ENCODE measurements at regions not wholly inside any gene's neighbourhood (a gene's known extent, or its start where the extent isn't known, plus 50 kb on each side); places are given as distances from the start of the nearest gene placed in this dataset.
"Not testable (repeated sequence)": the region's sequence is repeated elsewhere in the genome, so short reads cannot be mapped to it uniquely, and the experiment has no call there.

- no peak for DNase-seq (ENCODE audit: low read depth, low spot score)
- in situ Hi-C loops (cut with HindIII; ENCODE audit: low pct_unique_long_range_greater_than_20kb, low sequenced_read_pairs), result no loop called here
These were observed 109.7 kb upstream of the TMEM45B start for GRCh38 chr11:129705933-129706332.

- DNase-seq (ENCODE audit: low read depth, low spot score), result no peak
- in situ Hi-C loops (cut with HindIII; ENCODE audit: low pct_unique_long_range_greater_than_20kb, low sequenced_read_pairs), result no loop called here
These were observed 105.7 kb upstream of the TMEM45B start for GRCh38 chr11:129709801-129710398.

- in situ Hi-C loops (cut with HindIII; ENCODE audit: low pct_unique_long_range_greater_than_20kb, low sequenced_read_pairs), result no loop called here
- no peak for DNase-seq (ENCODE audit: low read depth, low spot score)
These were observed 105.2 kb upstream of the TMEM45B start for GRCh38 chr11:129710423-129710822.

GRCh38 chr11:129711760-129712159, 103.9 kb upstream of the TMEM45B start:
- DNase-seq (ENCODE audit: low read depth, low spot score), result no peak
- in situ Hi-C loops (cut with HindIII; ENCODE audit: low pct_unique_long_range_greater_than_20kb, low sequenced_read_pairs), result no loop called here

DNA sequence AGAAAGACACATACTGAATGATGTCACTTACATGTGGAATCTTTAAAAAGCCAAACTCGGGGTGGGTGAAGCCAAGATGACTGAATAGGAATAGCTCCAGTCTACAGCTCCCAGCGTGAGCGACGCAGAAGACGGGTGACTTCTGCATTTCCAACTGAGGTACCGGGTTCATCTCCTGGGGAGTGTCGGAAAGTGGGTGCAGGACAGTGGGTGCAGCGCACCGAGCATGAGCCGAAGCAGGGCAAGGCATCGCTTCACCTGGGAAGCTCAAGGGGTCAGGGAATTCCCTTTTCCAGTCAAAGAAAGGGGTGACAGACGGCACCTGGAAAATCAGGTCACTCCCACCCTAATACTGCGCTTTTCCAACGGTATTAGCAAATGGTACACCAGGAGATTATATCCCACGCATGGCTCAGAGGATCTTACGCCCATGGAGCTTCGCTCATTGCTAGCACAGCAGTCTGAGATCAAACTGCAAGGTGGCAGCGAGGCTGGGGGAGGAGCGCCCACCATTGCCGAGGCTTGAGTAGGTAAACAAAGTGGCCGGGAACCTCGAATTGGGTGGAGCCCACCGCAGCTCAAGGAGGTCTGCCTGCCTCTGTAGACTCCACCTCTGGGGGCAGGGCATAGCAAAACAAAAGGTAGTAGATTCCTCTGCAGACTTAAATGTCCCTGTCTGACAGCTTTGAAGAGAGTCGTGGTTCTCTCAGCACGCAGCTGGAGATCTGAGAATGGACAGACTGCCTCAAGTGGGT, 103.0 kb upstream of the TMEM45B start:
- DNase-seq (ENCODE audit: low read depth, low spot score); in situ Hi-C loops (cut with HindIII; ENCODE audit: low pct_unique_long_range_greater_than_20kb, low sequenced_read_pairs): not testable (repeated sequence)

DNA sequence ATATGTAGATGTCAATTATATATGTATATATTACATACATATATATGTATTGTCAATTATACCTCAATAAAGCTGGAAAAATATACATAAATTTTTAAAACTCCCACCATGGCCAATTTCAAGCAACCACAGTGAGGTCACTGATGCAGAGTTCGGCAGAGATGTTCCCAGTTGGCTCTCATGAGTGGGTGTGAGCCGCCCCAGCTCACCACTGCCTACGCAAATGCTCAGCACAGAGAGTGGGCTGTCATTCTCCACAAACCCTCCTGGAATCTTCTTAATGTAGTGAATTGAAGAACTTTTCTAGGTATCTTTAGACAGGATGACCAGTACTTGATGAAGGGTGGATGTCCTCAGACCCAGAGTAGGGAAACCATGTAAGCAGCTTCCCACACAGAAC, 96.6 kb upstream of the TMEM45B start:
- in situ Hi-C loops (cut with HindIII; ENCODE audit: low pct_unique_long_range_greater_than_20kb, low sequenced_read_pairs), result no loop called here

GRCh38 chr11:129720156-129720555, 95.5 kb upstream of the TMEM45B start:
- no peak for DNase-seq (ENCODE audit: low read depth, low spot score)
- in situ Hi-C loops (cut with HindIII; ENCODE audit: low pct_unique_long_range_greater_than_20kb, low sequenced_read_pairs), result no loop called here

More for the DNA sequence above, 96.6 kb upstream of the TMEM45B start:
- DNase-seq (ENCODE audit: low read depth, low spot score), result no peak

- no peak for DNase-seq (ENCODE audit: low read depth, low spot score)
- in situ Hi-C loops (cut with HindIII; ENCODE audit: low pct_unique_long_range_greater_than_20kb, low sequenced_read_pairs), result no loop called here
These were observed 94.7 kb upstream of the TMEM45B start for GRCh38 chr11:129720994-129721393.

GRCh38 chr11:129721685-129722084, 94.0 kb upstream of the TMEM45B start:
- no peak for DNase-seq (ENCODE audit: low read depth, low spot score)
- in situ Hi-C loops (cut with HindIII; ENCODE audit: low pct_unique_long_range_greater_than_20kb, low sequenced_read_pairs), result no loop called here

DNA sequence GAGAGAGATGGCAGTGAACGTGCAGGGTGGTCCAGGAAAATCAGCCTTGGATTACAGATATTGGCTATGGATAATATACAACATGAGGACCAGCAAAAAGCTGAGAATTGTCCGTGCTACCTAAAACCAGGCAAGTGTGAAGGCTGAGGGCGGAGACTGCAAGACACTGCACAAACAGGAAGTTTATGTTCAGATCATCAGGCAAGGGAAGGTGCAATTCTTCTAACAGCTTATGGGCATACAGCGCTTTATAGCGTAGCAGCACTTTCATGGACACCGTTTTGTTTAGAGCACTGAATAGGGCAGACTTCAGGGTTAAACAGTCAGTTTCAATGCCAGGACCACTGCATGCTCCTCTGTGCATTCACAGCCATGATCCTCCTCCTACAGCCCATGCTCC, 93.1 kb upstream of the TMEM45B start:
- in situ Hi-C loops (cut with HindIII; ENCODE audit: low pct_unique_long_range_greater_than_20kb, low sequenced_read_pairs), result no loop called here
- no peak for DNase-seq (ENCODE audit: low read depth, low spot score)

DNA sequence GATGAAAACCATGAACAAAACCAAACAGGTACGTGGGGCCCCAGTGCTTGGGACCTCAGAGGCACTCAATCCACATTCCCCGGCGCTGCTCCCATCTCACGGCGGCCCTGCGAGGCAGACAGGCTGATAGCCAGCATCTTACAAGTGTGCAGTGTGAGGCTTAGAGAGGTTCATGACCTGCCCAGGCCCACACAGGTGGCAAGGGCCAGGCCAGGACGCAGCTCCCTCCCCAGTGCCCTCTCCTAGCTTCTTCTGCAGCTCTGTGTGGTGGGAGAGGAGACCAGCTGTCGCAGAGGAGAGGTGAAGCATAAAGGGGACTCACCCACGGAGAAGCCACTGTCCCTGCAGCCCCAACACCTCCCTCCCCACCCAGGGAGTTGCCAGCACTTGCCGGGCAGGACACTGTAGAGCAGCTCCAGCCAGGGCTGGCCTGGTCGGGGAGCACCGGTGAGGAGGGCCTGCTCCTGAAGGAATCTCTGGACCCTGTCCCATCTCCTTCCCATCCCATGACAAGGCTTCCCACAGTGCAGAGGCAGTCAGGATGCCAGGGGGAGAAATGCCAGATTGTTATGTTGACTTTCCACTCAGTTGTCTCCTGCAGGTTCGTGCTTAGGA, 92.4 kb upstream of the TMEM45B start:
- in situ Hi-C loops (cut with HindIII; ENCODE audit: low pct_unique_long_range_greater_than_20kb, low sequenced_read_pairs), result no loop called here
- DNase-seq (ENCODE audit: low read depth, low spot score), result no peak

GRCh38 chr11:129723761-129724162, 91.9 kb upstream of the TMEM45B start:
- DNase-seq (ENCODE audit: low read depth, low spot score), result no peak
- in situ Hi-C loops (cut with HindIII; ENCODE audit: low pct_unique_long_range_greater_than_20kb, low sequenced_read_pairs), result no loop called here

DNA sequence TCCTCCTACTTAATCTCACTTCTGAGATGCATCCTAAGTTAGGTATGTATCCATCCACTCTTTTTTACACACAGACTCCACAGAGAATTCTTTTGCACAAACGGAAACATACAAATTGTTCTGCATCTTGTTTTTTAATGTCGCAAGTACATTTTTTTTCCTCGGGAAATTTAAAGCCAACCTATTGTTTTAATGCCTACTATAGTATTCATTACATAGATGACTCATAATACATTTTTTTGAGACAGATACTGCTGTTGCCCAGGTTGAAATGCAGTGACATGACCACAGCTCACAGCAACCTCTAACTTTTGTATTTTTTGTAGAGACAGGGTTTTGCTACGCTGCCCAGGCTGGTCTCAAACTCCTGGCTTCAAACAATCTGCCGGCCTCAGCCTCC, 90.8 kb upstream of the TMEM45B start:
- in situ Hi-C loops (cut with HindIII; ENCODE audit: low pct_unique_long_range_greater_than_20kb, low sequenced_read_pairs), result no loop called here
- no peak for DNase-seq (ENCODE audit: low read depth, low spot score)

DNA sequence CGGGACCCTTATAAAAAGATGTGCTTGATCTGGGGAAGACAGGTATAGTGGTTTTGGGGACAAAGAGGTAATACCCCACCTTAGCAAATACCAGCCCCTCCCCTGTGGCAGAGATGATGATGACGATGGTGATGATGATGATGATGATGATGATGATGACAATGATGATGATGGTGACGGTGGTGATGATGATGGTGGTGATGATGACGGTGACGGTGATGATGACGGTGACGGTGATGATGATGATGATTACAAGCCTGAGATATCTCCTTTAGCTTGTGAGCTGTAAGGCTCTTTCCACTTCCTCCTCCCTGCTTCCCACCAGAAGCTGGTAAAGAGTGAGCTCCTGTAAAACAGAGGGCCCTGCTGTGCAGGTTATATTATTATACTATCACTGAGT, 89.5 kb upstream of the TMEM45B start:
- no peak for DNase-seq (ENCODE audit: low read depth, low spot score)
- in situ Hi-C loops (cut with HindIII; ENCODE audit: low pct_unique_long_range_greater_than_20kb, low sequenced_read_pairs), result no loop called here

DNA sequence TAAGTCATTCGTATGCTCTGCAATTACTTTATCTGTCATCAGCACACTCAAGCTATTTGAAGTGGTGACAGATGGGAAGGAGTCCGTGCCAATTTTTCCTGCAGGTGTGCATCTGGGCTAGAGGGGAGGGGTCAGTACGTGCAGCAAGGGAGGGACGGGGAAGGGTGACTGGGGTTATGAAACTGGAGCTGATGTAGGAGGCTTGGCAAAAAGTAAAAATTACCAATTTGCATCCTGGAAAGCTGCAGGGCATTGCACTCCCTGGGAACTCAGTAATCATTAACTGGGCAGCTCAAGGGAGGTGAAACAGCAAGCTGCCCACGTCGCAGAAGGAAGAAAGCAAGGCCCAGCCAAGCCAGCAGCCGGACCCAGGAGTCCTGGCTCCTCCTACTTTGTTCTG, 87.1 kb upstream of the TMEM45B start:
- in situ Hi-C loops (cut with HindIII; ENCODE audit: low pct_unique_long_range_greater_than_20kb, low sequenced_read_pairs), result no loop called here
- no peak for DNase-seq (ENCODE audit: low read depth, low spot score)

GRCh38 chr11:129729216-129729615, 86.4 kb upstream of the TMEM45B start:
- no peak for DNase-seq (ENCODE audit: low read depth, low spot score)
- in situ Hi-C loops (cut with HindIII; ENCODE audit: low pct_unique_long_range_greater_than_20kb, low sequenced_read_pairs), result no loop called here

- no peak for DNase-seq (ENCODE audit: low read depth, low spot score)
- in situ Hi-C loops (cut with HindIII; ENCODE audit: low pct_unique_long_range_greater_than_20kb, low sequenced_read_pairs), result no loop called here
These were observed 85.8 kb upstream of the TMEM45B start for GRCh38 chr11:129729823-129730222.

GRCh38 chr11:129731316-129731715, 84.3 kb upstream of the TMEM45B start:
- in situ Hi-C loops (cut with HindIII; ENCODE audit: low pct_unique_long_range_greater_than_20kb, low sequenced_read_pairs), result no loop called here

GRCh38 chr11:129732941-129733340, 82.7 kb upstream of the TMEM45B start:
- in situ Hi-C loops (cut with HindIII; ENCODE audit: low pct_unique_long_range_greater_than_20kb, low sequenced_read_pairs), result no loop called here
- no peak for DNase-seq (ENCODE audit: low read depth, low spot score)

More at GRCh38 chr11:129731316-129731715, 84.3 kb upstream of the TMEM45B start:
- no peak for DNase-seq (ENCODE audit: low read depth, low spot score)

All from SK-MEL-5 (cell line).